ENCODE measurements at regions not wholly inside any gene's neighbourhood (a gene's known extent, or its start where the extent isn't known, plus 50 kb on each side); places are given as distances from the start of the nearest gene placed in this dataset.

- CTCF ChIA-PET = no interaction called here
- POLR2A ChIA-PET = no interaction called here
- TF ChIP-seq FOXM1 (IDR thresholded peaks at IDR 0.05; ENCODE audit: borderline replicate concordance) (no peak), BHLHE40 (IDR thresholded peaks at IDR 0.05; ENCODE audit: borderline replicate concordance) (no peak), SP1 (IDR thresholded peaks at IDR 0.05) (no peak), NFRKB (IDR thresholded peaks at IDR 0.05) (no peak), L3MBTL2 (conservative IDR thresholded peaks at IDR 0.05) (no peak), TARDBP (IDR thresholded peaks at IDR 0.05) (no peak), HDGF (IDR thresholded peaks at IDR 0.05; ENCODE audit: borderline replicate concordance) (no peak), CTBP1 (IDR thresholded peaks at IDR 0.05; ENCODE audit: borderline replicate concordance) (no peak), ELF4 (IDR thresholded peaks at IDR 0.05) (no peak), SUZ12 (IDR thresholded peaks at IDR 0.05) (no peak), ARNT (IDR thresholded peaks at IDR 0.05) (no peak), ZNF384 (IDR thresholded peaks at IDR 0.05) (no peak), LEF1 (IDR thresholded peaks at IDR 0.05; ENCODE audit: borderline replicate concordance) (no peak), FOXK2 (IDR thresholded peaks at IDR 0.05) (no peak)
- DNase-seq (ENCODE audit: extremely low spot score) = no peak
Observed at GRCh38 chr21:31446226-31446855, 102.3 kb upstream of the TIAM1 start.

GRCh38 chr21:31445137-31445536 lies 101.1 kb upstream of the TIAM1 start:
- DNase-seq (ENCODE audit: extremely low spot score) = no peak
- TF ChIP-seq FOXM1 (IDR thresholded peaks at IDR 0.05; ENCODE audit: borderline replicate concordance) (no peak), ELF4 (IDR thresholded peaks at IDR 0.05) (no peak)
- POLR2A ChIA-PET = no interaction called here
- CTCF ChIA-PET = no interaction called here

GRCh38 chr21:31443736-31444521 lies 99.9 kb upstream of the TIAM1 start:
- CTCF ChIA-PET = no interaction called here
- no peak for DNase-seq (ENCODE audit: extremely low spot score)
- TF ChIP-seq NFRKB (IDR thresholded peaks at IDR 0.05) (no peak), FOXK2 (IDR thresholded peaks at IDR 0.05) (no peak)
- POLR2A ChIA-PET = interaction anchor here (1.2 kb wide), 1 partner anchor 64 kb away, joined by 3 read pairs; no protein-coding TSS in a partner anchor

GRCh38 chr21:31442339-31442738 lies 98.3 kb upstream of the TIAM1 start:
- ChIA-PET CTCF (no interaction called here), POLR2A (interaction anchor here (1.0 kb wide), 1 partner anchor 9 kb away, joined by 3 read pairs; no protein-coding TSS in a partner anchor)
- TF ChIP-seq LEF1 (IDR thresholded peaks at IDR 0.05; ENCODE audit: borderline replicate concordance) (no peak), CTBP1 (IDR thresholded peaks at IDR 0.05; ENCODE audit: borderline replicate concordance) (no peak), SUZ12 (IDR thresholded peaks at IDR 0.05) (no peak), ELF4 (IDR thresholded peaks at IDR 0.05) (no peak), BHLHE40 (IDR thresholded peaks at IDR 0.05; ENCODE audit: borderline replicate concordance) (no peak), FOXA1 (IDR thresholded peaks at IDR 0.05) (no peak), TARDBP (IDR thresholded peaks at IDR 0.05) (no peak), NFRKB (IDR thresholded peaks at IDR 0.05) (no peak), HDGF (IDR thresholded peaks at IDR 0.05; ENCODE audit: borderline replicate concordance) (no peak), SP1 (IDR thresholded peaks at IDR 0.05) (no peak), FOXK2 (IDR thresholded peaks at IDR 0.05) (no peak), ZNF384 (IDR thresholded peaks at IDR 0.05) (no peak), FOXM1 (IDR thresholded peaks at IDR 0.05; ENCODE audit: borderline replicate concordance) (no peak)
- no peak for DNase-seq (ENCODE audit: extremely low spot score)

- ChIA-PET POLR2A (no interaction called here), CTCF (interaction anchor here (0.8 kb wide), 1 partner anchor 30 kb away, joined by 3 read pairs; no protein-coding TSS in a partner anchor)
- TF ChIP-seq PKNOX1 (IDR thresholded peaks at IDR 0.05) (no peak), FOXA1 (IDR thresholded peaks at IDR 0.05) (no peak), LEF1 (IDR thresholded peaks at IDR 0.05; ENCODE audit: borderline replicate concordance) (no peak), ELF4 (IDR thresholded peaks at IDR 0.05) (no peak), HDGF (IDR thresholded peaks at IDR 0.05; ENCODE audit: borderline replicate concordance) (no peak), FOXK2 (IDR thresholded peaks at IDR 0.05) (no peak), BHLHE40 (IDR thresholded peaks at IDR 0.05; ENCODE audit: borderline replicate concordance) (no peak), L3MBTL2 (conservative IDR thresholded peaks at IDR 0.05) (no peak), ARNT (IDR thresholded peaks at IDR 0.05) (no peak), FOXM1 (IDR thresholded peaks at IDR 0.05; ENCODE audit: borderline replicate concordance) (no peak), ZNF384 (IDR thresholded peaks at IDR 0.05) (no peak), CTBP1 (IDR thresholded peaks at IDR 0.05; ENCODE audit: borderline replicate concordance) (no peak)
- no peak for DNase-seq (ENCODE audit: extremely low spot score)
Observed at GRCh38 chr21:31429506-31429905, 85.4 kb upstream of the TIAM1 start.

GRCh38 chr21:31426235-31426797 lies 82.3 kb upstream of the TIAM1 start:
- POLR2A ChIA-PET = interaction anchor here (0.8 kb wide), 1 partner anchor 22 kb away, joined by 3 read pairs; no protein-coding TSS in a partner anchor
- DNase-seq (ENCODE audit: extremely low spot score) = no peak
- TF ChIP-seq BHLHE40 (IDR thresholded peaks at IDR 0.05; ENCODE audit: borderline replicate concordance) (no peak), ELF4 (IDR thresholded peaks at IDR 0.05) (no peak), FOXA1 (IDR thresholded peaks at IDR 0.05) (no peak), SP1 (IDR thresholded peaks at IDR 0.05) (no peak), FOXM1 (IDR thresholded peaks at IDR 0.05; ENCODE audit: borderline replicate concordance) (no peak), PKNOX1 (IDR thresholded peaks at IDR 0.05) (no peak), HDGF (IDR thresholded peaks at IDR 0.05; ENCODE audit: borderline replicate concordance) (no peak), LEF1 (IDR thresholded peaks at IDR 0.05; ENCODE audit: borderline replicate concordance) (no peak), SUZ12 (IDR thresholded peaks at IDR 0.05) (no peak), TARDBP (IDR thresholded peaks at IDR 0.05) (no peak), CTBP1 (IDR thresholded peaks at IDR 0.05; ENCODE audit: borderline replicate concordance) (no peak)
- CTCF ChIA-PET = no interaction called here

All from HEK293T (cell line).